ENCODE measurements at regions not wholly inside any gene's neighbourhood (a gene's known extent, or its start where the extent isn't known, plus 50 kb on each side); places are given as distances from the start of the nearest gene placed in this dataset.
"Not testable (repeated sequence)": the region's sequence is repeated elsewhere in the genome, so short reads cannot be mapped to it uniquely, and the experiment has no call there.

GRCh38 chrX:1700757-1701156 lies 85.9 kb downstream of the ASMT start:
- H3K4me1 ChIP-seq (ENCODE audit: control extremely low read depth in 1 of 4, control insufficient read depth in 4 of 4, insufficient read depth in 4 of 4, low read length in 3 of 4): no peaks in the 10 kb centered on the region
- WGBS (ENCODE audit: insufficient coverage): 71% methylated on average over 10 of the region's 11 CpGs
- no peak for DNase-seq

GRCh38 chrX:1701396-1701901 lies 86.6 kb downstream of the ASMT start:
- POLR2A ChIA-PET; H3K4me1 ChIP-seq (ENCODE audit: control extremely low read depth in 1 of 4, control insufficient read depth in 4 of 4, insufficient read depth in 4 of 4, low read length in 3 of 4); CTCF ChIA-PET: not testable (repeated sequence)

More at GRCh38 chrX:1700757-1701156, 85.9 kb downstream of the ASMT start:
- no peak overlapping the region for H3K4me3 ChIP-seq (ENCODE audit: control insufficient read depth in 1 of 7, extremely low read depth in 1 of 7, insufficient read depth in 4 of 7, low read depth in 2 of 7, low read length in 6 of 7)
- peaks cover 0 to 3% (median 2%) of the 10 kb centered on the region in 5 experiments for H3K9me3 ChIP-seq (ENCODE audit: control extremely low read depth in 1 of 5, control insufficient read depth in 4 of 5, insufficient read depth in 2 of 5, low read depth in 1 of 5, low read length in 4 of 5)
- ChIA-PET CTCF (no interaction called here), POLR2A (no interaction called here)
- no peaks in the 10 kb centered on the region for H3K27me3 ChIP-seq (replicated peaks in 2 of 5; ENCODE audit: control insufficient read depth in 4 of 5, insufficient read depth in 5 of 5, low read length in 4 of 5)
- no peaks in the 10 kb centered on the region for H3K36me3 ChIP-seq (ENCODE audit: control insufficient read depth in 4 of 4, insufficient read depth in 4 of 4, low read length in 3 of 4)
- no peak overlapping the region for H3K27ac ChIP-seq (ENCODE audit: insufficient read depth in 1 of 2, low read depth in 1 of 2, low read length in 2 of 2, poor library complexity in 1 of 2, severe bottlenecking in 2 of 2)

GRCh38 chrX:1702142-1702541 lies 87.3 kb downstream of the ASMT start:
- CTCF ChIA-PET; POLR2A ChIA-PET; H3K9me3 ChIP-seq (ENCODE audit: control extremely low read depth in 1 of 5, control insufficient read depth in 4 of 5, insufficient read depth in 2 of 5, low read depth in 1 of 5, low read length in 4 of 5); H3K27me3 ChIP-seq (replicated peaks in 2 of 5; ENCODE audit: control insufficient read depth in 4 of 5, insufficient read depth in 5 of 5, low read length in 4 of 5); H3K27ac ChIP-seq (ENCODE audit: insufficient read depth in 1 of 2, low read depth in 1 of 2, low read length in 2 of 2, poor library complexity in 1 of 2, severe bottlenecking in 2 of 2); H3K4me1 ChIP-seq (ENCODE audit: control extremely low read depth in 1 of 4, control insufficient read depth in 4 of 4, insufficient read depth in 4 of 4, low read length in 3 of 4); DNase-seq; H3K36me3 ChIP-seq (ENCODE audit: control insufficient read depth in 4 of 4, insufficient read depth in 4 of 4, low read length in 3 of 4); H3K4me3 ChIP-seq (ENCODE audit: control insufficient read depth in 1 of 7, extremely low read depth in 1 of 7, insufficient read depth in 4 of 7, low read depth in 2 of 7, low read length in 6 of 7): not testable (repeated sequence)
- 100% methylated on average over 1 of the region's 12 CpGs for WGBS (ENCODE audit: insufficient coverage)

More at GRCh38 chrX:1701396-1701901, 86.6 kb downstream of the ASMT start:
- H3K4me3 ChIP-seq (ENCODE audit: control insufficient read depth in 1 of 7, extremely low read depth in 1 of 7, insufficient read depth in 4 of 7, low read depth in 2 of 7, low read length in 6 of 7); H3K27me3 ChIP-seq (replicated peaks in 2 of 5; ENCODE audit: control insufficient read depth in 4 of 5, insufficient read depth in 5 of 5, low read length in 4 of 5); DNase-seq; H3K27ac ChIP-seq (ENCODE audit: insufficient read depth in 1 of 2, low read depth in 1 of 2, low read length in 2 of 2, poor library complexity in 1 of 2, severe bottlenecking in 2 of 2); H3K9me3 ChIP-seq (ENCODE audit: control extremely low read depth in 1 of 5, control insufficient read depth in 4 of 5, insufficient read depth in 2 of 5, low read depth in 1 of 5, low read length in 4 of 5); H3K36me3 ChIP-seq (ENCODE audit: control insufficient read depth in 4 of 4, insufficient read depth in 4 of 4, low read length in 3 of 4): not testable (repeated sequence)
- 98% methylated on average over 5 of the region's 15 CpGs for WGBS (ENCODE audit: insufficient coverage)

GRCh38 chrX:1702557-1702956 lies 87.7 kb downstream of the ASMT start:
- WGBS (ENCODE audit: insufficient coverage): 89% methylated on average over 10 of the region's 14 CpGs
- H3K9me3 ChIP-seq (ENCODE audit: control extremely low read depth in 1 of 5, control insufficient read depth in 4 of 5, insufficient read depth in 2 of 5, low read depth in 1 of 5, low read length in 4 of 5); CTCF ChIA-PET; H3K27ac ChIP-seq (ENCODE audit: insufficient read depth in 1 of 2, low read depth in 1 of 2, low read length in 2 of 2, poor library complexity in 1 of 2, severe bottlenecking in 2 of 2); DNase-seq; POLR2A ChIA-PET; H3K27me3 ChIP-seq (replicated peaks in 2 of 5; ENCODE audit: control insufficient read depth in 4 of 5, insufficient read depth in 5 of 5, low read length in 4 of 5); H3K4me3 ChIP-seq (ENCODE audit: control insufficient read depth in 1 of 7, extremely low read depth in 1 of 7, insufficient read depth in 4 of 7, low read depth in 2 of 7, low read length in 6 of 7); H3K36me3 ChIP-seq (ENCODE audit: control insufficient read depth in 4 of 4, insufficient read depth in 4 of 4, low read length in 3 of 4); H3K4me1 ChIP-seq (ENCODE audit: control extremely low read depth in 1 of 4, control insufficient read depth in 4 of 4, insufficient read depth in 4 of 4, low read length in 3 of 4): not testable (repeated sequence)

- H3K27me3 ChIP-seq (replicated peaks in 2 of 5; ENCODE audit: control insufficient read depth in 4 of 5, insufficient read depth in 5 of 5, low read length in 4 of 5); CTCF ChIA-PET; POLR2A ChIA-PET; DNase-seq; H3K4me3 ChIP-seq (ENCODE audit: control insufficient read depth in 1 of 7, extremely low read depth in 1 of 7, insufficient read depth in 4 of 7, low read depth in 2 of 7, low read length in 6 of 7); H3K36me3 ChIP-seq (ENCODE audit: control insufficient read depth in 4 of 4, insufficient read depth in 4 of 4, low read length in 3 of 4); H3K27ac ChIP-seq (ENCODE audit: insufficient read depth in 1 of 2, low read depth in 1 of 2, low read length in 2 of 2, poor library complexity in 1 of 2, severe bottlenecking in 2 of 2); H3K4me1 ChIP-seq (ENCODE audit: control extremely low read depth in 1 of 4, control insufficient read depth in 4 of 4, insufficient read depth in 4 of 4, low read length in 3 of 4); H3K9me3 ChIP-seq (ENCODE audit: control extremely low read depth in 1 of 5, control insufficient read depth in 4 of 5, insufficient read depth in 2 of 5, low read depth in 1 of 5, low read length in 4 of 5): not testable (repeated sequence)
- 95% methylated on average over 13 of the region's 25 CpGs for WGBS (ENCODE audit: insufficient coverage)
Measured at GRCh38 chrX:1709277-1709676, 94.4 kb downstream of the ASMT start.

- peaks cover 0 to 3% (median 0%) of the 10 kb centered on the region in 5 experiments for H3K27me3 ChIP-seq (replicated peaks in 2 of 5; ENCODE audit: control insufficient read depth in 4 of 5, insufficient read depth in 5 of 5, low read length in 4 of 5)
- no peaks in the 10 kb centered on the region for H3K4me1 ChIP-seq (ENCODE audit: control extremely low read depth in 1 of 4, control insufficient read depth in 4 of 4, insufficient read depth in 4 of 4, low read length in 3 of 4)
- WGBS (ENCODE audit: insufficient coverage): no CpG with 5 or more reads among the region's 2 CpGs
- H3K4me3 ChIP-seq (ENCODE audit: control insufficient read depth in 1 of 7, extremely low read depth in 1 of 7, insufficient read depth in 4 of 7, low read depth in 2 of 7, low read length in 6 of 7): no peak overlapping the region
- no peaks in the 10 kb centered on the region for H3K9me3 ChIP-seq (ENCODE audit: control extremely low read depth in 1 of 5, control insufficient read depth in 4 of 5, insufficient read depth in 2 of 5, low read depth in 1 of 5, low read length in 4 of 5)
- no peak overlapping the region for H3K27ac ChIP-seq (ENCODE audit: insufficient read depth in 1 of 2, low read depth in 1 of 2, low read length in 2 of 2, poor library complexity in 1 of 2, severe bottlenecking in 2 of 2)
- POLR2A ChIA-PET: no interaction called here
- CTCF ChIA-PET: no interaction called here
- H3K36me3 ChIP-seq (ENCODE audit: control insufficient read depth in 4 of 4, insufficient read depth in 4 of 4, low read length in 3 of 4): no peaks in the 10 kb centered on the region
- DNase-seq: no peak
Measured at GRCh38 chrX:1713296-1713695, 98.4 kb downstream of the ASMT start.

- Histone ChIP-seq H3K4me1 (ENCODE audit: control extremely low read depth in 1 of 4, control insufficient read depth in 4 of 4, insufficient read depth in 4 of 4, low read length in 3 of 4) (no peaks in the 10 kb centered on the region), H3K36me3 (ENCODE audit: control insufficient read depth in 4 of 4, insufficient read depth in 4 of 4, low read length in 3 of 4) (no peaks in the 10 kb centered on the region), H3K4me3 (ENCODE audit: control insufficient read depth in 1 of 7, extremely low read depth in 1 of 7, insufficient read depth in 4 of 7, low read depth in 2 of 7, low read length in 6 of 7) (no peak overlapping the region), H3K27ac (ENCODE audit: insufficient read depth in 1 of 2, low read depth in 1 of 2, low read length in 2 of 2, poor library complexity in 1 of 2, severe bottlenecking in 2 of 2) (no peak overlapping the region), H3K27me3 (replicated peaks in 2 of 5; ENCODE audit: control insufficient read depth in 4 of 5, insufficient read depth in 5 of 5, low read length in 4 of 5) (peaks cover 0 to 3% (median 0%) of the 10 kb centered on the region in 5 experiments), H3K9me3 (ENCODE audit: control extremely low read depth in 1 of 5, control insufficient read depth in 4 of 5, insufficient read depth in 2 of 5, low read depth in 1 of 5, low read length in 4 of 5) (peaks cover 0 to 2% (median 0%) of the 10 kb centered on the region in 5 experiments)
- ChIA-PET POLR2A (no interaction called here), CTCF (no interaction called here)
- no peak for DNase-seq
- 73% methylated on average over 8 of the region's 8 CpGs for WGBS (ENCODE audit: insufficient coverage)
Measured at GRCh38 chrX:1717373-1717772, 102.5 kb downstream of the ASMT start.
